Suprapubic skin (tissue), 4 donors: ENCODE measurements at regions not wholly inside any gene's neighbourhood (a gene's known extent, or its start where the extent isn't known, plus 50 kb on each side); places are given as distances from the start of the nearest gene placed in this dataset.

Experiments
- DNase-seq, 2 donors: peaks; one replicate each; pipeline ENCODE4 v3.0.0-alpha.2; 2019; ENCODE audit warnings: low spot score in 2 of 2
- H3K27ac ChIP-seq: fragments of 200-600 bp; sonication (generic); one replicate; pipeline ENCODE4 v1.5.1; 2019
- H3K27me3 ChIP-seq: fragments of 200-600 bp; sonication (generic); one replicate; pipeline ENCODE4 v1.5.1; 2019
- H3K36me3 ChIP-seq: fragments of 200-600 bp; sonication (generic); one replicate; pipeline ENCODE4 v1.5.1; 2019
- H3K4me1 ChIP-seq: fragments of 200-600 bp; sonication (generic); one replicate; pipeline ENCODE4 v1.5.1; 2019
- H3K4me3 ChIP-seq: fragments of 200-600 bp; sonication (generic); one replicate; pipeline ENCODE4 v1.5.1; 2019; ENCODE audit warnings: mild to moderate bottlenecking
- H3K9me3 ChIP-seq: fragments of 200-600 bp; sonication (generic); one replicate; pipeline ENCODE4 v1.5.1; 2019
- CTCF ChIP-seq, 2 donors: fragments of 200-600 bp in 1 of 2; fragments of 450-650 bp in 1 of 2; sonication (generic) in 1 of 2; IDR thresholded peaks; one replicate each; pipeline ENCODE4 v1.5.1; 2016 to 2019; ENCODE audit warnings: antibody characterized with exemption in 2 of 2, mild to moderate bottlenecking in 1 of 2, moderate library complexity in 1 of 2
- EP300 ChIP-seq: sonication (generic); formaldehyde crosslinking; IDR thresholded peaks from one replicate; pipeline ENCODE4 v1.6.1; 2017; ENCODE audit warnings: antibody characterized with exemption
- POLR2A ChIP-seq, 2 donors: fragments of 450-650 bp; IDR thresholded peaks; one replicate each; pipeline ENCODE4 v1.6.1; 2017; ENCODE audit warnings: antibody characterized with exemption in 2 of 2, mild to moderate bottlenecking in 2 of 2, moderate library complexity in 2 of 2
- POLR2AphosphoS5 ChIP-seq, 3 donors: sonication (generic); formaldehyde crosslinking; IDR thresholded peaks; one replicate each; pipeline ENCODE4 v1.6.1; 2017; ENCODE audit warnings: antibody characterized with exemption in 3 of 3
- WGBS: methylation state at CpG from one replicate; pipeline ENCODE4 v1.1.5; 2018; 5-methylcytosine and 5-hydroxymethylcytosine counted together

GRCh38 chr14:43249116-43249515 is 1258.0 kb downstream of the FSCB start:
- Histone ChIP-seq H3K4me3 (no peak overlapping the region), H3K9me3 (no peaks in the 10 kb centered on the region), H3K27ac (no peak overlapping the region), H3K4me1 (no peaks in the 10 kb centered on the region), H3K36me3 (no peaks in the 10 kb centered on the region), H3K27me3 (no peaks in the 10 kb centered on the region)
- no peak for DNase-seq
- TF ChIP-seq POLR2AphosphoS5 (IDR thresholded peaks at IDR 0.05) (no peak), POLR2A (IDR thresholded peaks at IDR 0.05) (no peak), CTCF (IDR thresholded peaks at IDR 0.05) (no peak), EP300 (no peak)

- no peaks in the 10 kb centered on the region for H3K4me1 ChIP-seq
- 80% methylated on average over 1 of the region's 1 CpG for WGBS
- TF ChIP-seq EP300, result no peak
- TF ChIP-seq POLR2AphosphoS5 (IDR thresholded peaks at IDR 0.05), result no peak
- no peak for TF ChIP-seq CTCF (IDR thresholded peaks at IDR 0.05)
- no peak for TF ChIP-seq POLR2A (IDR thresholded peaks at IDR 0.05)
- H3K27me3 ChIP-seq, result no peaks in the 10 kb centered on the region
- H3K27ac ChIP-seq, result no peak overlapping the region
- no peak overlapping the region for H3K4me3 ChIP-seq
- H3K9me3 ChIP-seq, result peaks cover 3% of the 10 kb centered on the region
- no peaks in the 10 kb centered on the region for H3K36me3 ChIP-seq
- DNase-seq, result no peak
These were observed 1259.2 kb downstream of the FSCB start for GRCh38 chr14:43247877-43248276.

GRCh38 chr14:43244142-43244625 is 1262.9 kb downstream of the FSCB start:
- Histone ChIP-seq H3K4me1 (no peaks in the 10 kb centered on the region), H3K27me3 (no peaks in the 10 kb centered on the region), H3K9me3 (peaks cover 3% of the 10 kb centered on the region), H3K4me3 (no peak overlapping the region), H3K27ac (no peak overlapping the region), H3K36me3 (no peaks in the 10 kb centered on the region)
- WGBS, result 71% methylated on average over 2 of the region's 2 CpGs
- TF ChIP-seq POLR2A (IDR thresholded peaks at IDR 0.05) (no peak), POLR2AphosphoS5 (IDR thresholded peaks at IDR 0.05) (no peak), EP300 (no peak), CTCF (IDR thresholded peaks at IDR 0.05) (no peak)
- no peak for DNase-seq

- no peak for DNase-seq
- no peak for TF ChIP-seq EP300
- no peak for TF ChIP-seq CTCF (IDR thresholded peaks at IDR 0.05)
- no peak for TF ChIP-seq POLR2AphosphoS5 (IDR thresholded peaks at IDR 0.05)
- TF ChIP-seq POLR2A (IDR thresholded peaks at IDR 0.05), result no peak
- no peaks in the 10 kb centered on the region for H3K27me3 ChIP-seq
- no peaks in the 10 kb centered on the region for H3K4me1 ChIP-seq
- no peak overlapping the region for H3K27ac ChIP-seq
- no peaks in the 10 kb centered on the region for H3K36me3 ChIP-seq
- no peak overlapping the region for H3K4me3 ChIP-seq
- H3K9me3 ChIP-seq, result peaks cover 3% of the 10 kb centered on the region
- WGBS, result 95% methylated on average over 1 of the region's 1 CpG
These were observed 1263.9 kb downstream of the FSCB start for GRCh38 chr14:43243168-43243567.

GRCh38 chr14:43232261-43232660 is 1274.8 kb downstream of the FSCB start:
- H3K4me1 ChIP-seq, result no peaks in the 10 kb centered on the region
- WGBS, result 86% methylated on average over 2 of the region's 2 CpGs
- no peak overlapping the region for H3K4me3 ChIP-seq
- TF ChIP-seq POLR2A (IDR thresholded peaks at IDR 0.05) (no peak), POLR2AphosphoS5 (IDR thresholded peaks at IDR 0.05) (no peak), EP300 (no peak), CTCF (IDR thresholded peaks at IDR 0.05) (no peak)
- no peak for DNase-seq
- no peaks in the 10 kb centered on the region for H3K27me3 ChIP-seq
- H3K36me3 ChIP-seq, result no peaks in the 10 kb centered on the region
- H3K27ac ChIP-seq, result no peak overlapping the region
- no peaks in the 10 kb centered on the region for H3K9me3 ChIP-seq
